ENCODE measurements at regions not wholly inside any gene's neighbourhood (a gene's known extent, or its start where the extent isn't known, plus 50 kb on each side); places are given as distances from the start of the nearest gene placed in this dataset.

GRCh38 chr9:36750630-36751029 lies 177.9 kb downstream of the MELK start (continued):
- TF ChIP-seq MYBL2 (IDR thresholded peaks at IDR 0.05; ENCODE audit: low read depth) (no peak), MYBL2 (CRISPR knock-in tag; IDR thresholded peaks at IDR 0.05; ENCODE audit: borderline replicate concordance) (no peak)

DNA sequence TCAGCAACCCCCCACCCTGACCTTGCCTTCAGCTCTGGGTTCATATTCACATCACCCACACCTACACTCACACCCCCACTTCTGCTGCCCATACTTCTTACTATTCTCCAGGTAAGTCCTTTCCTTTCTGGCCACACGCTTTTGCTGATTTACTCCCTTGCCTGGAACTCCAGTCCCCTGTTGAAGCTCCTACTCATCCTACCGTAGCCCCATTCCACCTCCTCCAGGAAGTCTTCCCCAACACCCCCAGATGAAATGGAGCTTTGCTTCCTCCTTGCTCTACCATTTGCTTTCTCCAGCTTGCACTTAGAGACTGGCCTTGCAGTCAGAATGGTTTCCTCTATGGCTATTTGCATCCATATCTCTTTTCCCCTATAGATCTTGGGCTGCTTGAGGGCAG lies 182.3 kb downstream of the MELK start:
- in situ Hi-C loops (cut with MboI), result no loop called here
- intact Hi-C loops (cut with micrococcal nuclease), result no loop called here
- no peak overlapping the region for H3K27ac ChIP-seq (ENCODE audit: extremely low read depth, low read depth, low read length)
- TF ChIP-seq HNRNPL (IDR thresholded peaks at IDR 0.05; ENCODE audit: low read depth, low read length) (no peak), NFATC3 (IDR thresholded peaks at IDR 0.05) (no peak), HNRNPLL (IDR thresholded peaks at IDR 0.05; ENCODE audit: low read depth, low read length, poor library complexity, severe bottlenecking) (no peak), THRAP3 (IDR thresholded peaks at IDR 0.05; ENCODE audit: borderline replicate concordance) (no peak), ZNF274 (IDR thresholded peaks at IDR 0.05; ENCODE audit: borderline replicate concordance, low read depth, low read length) (no peak), ARID2 (IDR thresholded peaks at IDR 0.05) (no peak), STAG1 (CRISPR knock-in tag; IDR thresholded peaks at IDR 0.05; ENCODE audit: borderline replicate concordance) (no peak), DLX4 (CRISPR knock-in tag; IDR thresholded peaks at IDR 0.05) (no peak), HDAC3 (IDR thresholded peaks at IDR 0.05; ENCODE audit: borderline replicate concordance, partially characterized antibody) (no peak), ADNP (tag; IDR thresholded peaks at IDR 0.05) (no peak), HDAC6 (IDR thresholded peaks at IDR 0.05; ENCODE audit: low read depth, low read length) (no peak), TEAD1 (CRISPR knock-in tag; IDR thresholded peaks at IDR 0.05) (no peak), ZNF41 (CRISPR knock-in tag; conservative IDR thresholded peaks at IDR 0.05) (no peak), ZNF668 (CRISPR knock-in tag; IDR thresholded peaks at IDR 0.05) (no peak)
- TF ChIP-seq, protein P1, sequence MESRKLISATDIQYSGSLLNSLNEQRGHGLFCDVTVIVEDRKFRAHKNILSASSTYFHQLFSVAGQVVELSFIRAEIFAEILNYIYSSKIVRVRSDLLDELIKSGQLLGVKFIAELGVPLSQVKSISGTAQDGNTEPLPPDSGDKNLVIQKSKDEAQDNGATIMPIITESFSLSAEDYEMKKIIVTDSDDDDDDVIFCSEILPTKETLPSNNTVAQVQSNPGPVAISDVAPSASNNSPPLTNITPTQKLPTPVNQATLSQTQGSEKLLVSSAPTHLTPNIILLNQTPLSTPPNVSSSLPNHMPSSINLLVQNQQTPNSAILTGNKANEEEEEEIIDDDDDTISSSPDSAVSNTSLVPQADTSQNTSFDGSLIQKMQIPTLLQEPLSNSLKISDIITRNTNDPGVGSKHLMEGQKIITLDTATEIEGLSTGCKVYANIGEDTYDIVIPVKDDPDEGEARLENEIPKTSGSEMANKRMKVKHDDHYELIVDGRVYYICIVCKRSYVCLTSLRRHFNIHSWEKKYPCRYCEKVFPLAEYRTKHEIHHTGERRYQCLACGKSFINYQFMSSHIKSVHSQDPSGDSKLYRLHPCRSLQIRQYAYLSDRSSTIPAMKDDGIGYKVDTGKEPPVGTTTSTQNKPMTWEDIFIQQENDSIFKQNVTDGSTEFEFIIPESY (CRISPR knock-in tag; IDR thresholded peaks at IDR 0.05), result no peak
- TF ChIP-seq, protein P2, sequence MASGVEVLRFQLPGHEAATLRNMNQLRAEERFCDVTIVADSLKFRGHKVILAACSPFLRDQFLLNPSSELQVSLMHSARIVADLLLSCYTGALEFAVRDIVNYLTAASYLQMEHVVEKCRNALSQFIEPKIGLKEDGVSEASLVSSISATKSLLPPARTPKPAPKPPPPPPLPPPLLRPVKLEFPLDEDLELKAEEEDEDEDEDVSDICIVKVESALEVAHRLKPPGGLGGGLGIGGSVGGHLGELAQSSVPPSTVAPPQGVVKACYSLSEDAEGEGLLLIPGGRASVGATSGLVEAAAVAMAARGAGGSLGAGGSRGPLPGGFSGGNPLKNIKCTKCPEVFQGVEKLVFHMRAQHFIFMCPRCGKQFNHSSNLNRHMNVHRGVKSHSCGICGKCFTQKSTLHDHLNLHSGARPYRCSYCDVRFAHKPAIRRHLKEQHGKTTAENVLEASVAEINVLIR (CRISPR knock-in tag; IDR thresholded peaks at IDR 0.05), result no peak

More for the DNA sequence above, 182.3 kb downstream of the MELK start:
- Histone ChIP-seq H4K20me1 (replicated peaks; ENCODE audit: control insufficient read depth, insufficient read depth, low read length) (no peaks in the 10 kb centered on the region), H2AFZ (ENCODE audit: low read depth, low read length) (no peak overlapping the region), H3K79me2 (ENCODE audit: control insufficient read depth, insufficient read depth, low read length) (no peaks in the 10 kb centered on the region), H3K9me1 (ENCODE audit: control insufficient read depth, insufficient read depth, low read length) (no peaks in the 10 kb centered on the region), H3K9me3 (replicated peaks; ENCODE audit: control insufficient read depth, insufficient read depth, low read depth, low read length) (no peaks in the 10 kb centered on the region), H3K9ac (ENCODE audit: insufficient read depth in 1 of 2, low read depth in 2 of 2, low read length in 2 of 2) (no peak overlapping the region), H3K27me3 (ENCODE audit: control insufficient read depth in 2 of 2, insufficient read depth in 2 of 2, low read length in 2 of 2) (peaks cover 0 to 5% of the 10 kb centered on the region in 2 experiments; a peak in 1 of 5 replicates), H3K4me3 (no peak overlapping the region), H3K36me3 (ENCODE audit: control insufficient read depth, insufficient read depth, low read length) (no peaks in the 10 kb centered on the region), H3K4me1 (replicated peaks in 1 of 2; ENCODE audit: control insufficient read depth in 2 of 2, insufficient read depth in 2 of 2, low read length in 2 of 2) (no peaks in the 10 kb centered on the region; a peak in 1 of 5 replicates), H3K4me2 (ENCODE audit: insufficient read depth, low read length) (no peak overlapping the region)
- ATAC-seq, result no peak
- ChIA-PET CTCF (ENCODE audit: low intra/inter-chr PET ratio) (no interaction called here), POLR2A (no interaction called here)
- no peak for FAIRE-seq
- no peak for DNase-seq (ENCODE audit: extremely low read depth in 1 of 4, low spot score in 3 of 4)
- 0% methylated on average over 2 of the region's 2 CpGs for WGBS (ENCODE audit: insufficient coverage, low coverage, missing lambda C conversion rate)
- no TSS peak for BruUV-seq (replicated peaks)

Measured in K562 (cell line).